Lower leg skin (tissue), 4 donors: ENCODE measurements at regions not wholly inside any gene's neighbourhood (a gene's known extent, or its start where the extent isn't known, plus 50 kb on each side); places are given as distances from the start of the nearest gene placed in this dataset.

Experiments used
- DNase-seq, 2 donors: peaks; one replicate each; pipeline ENCODE4 v3.0.0-alpha.2; 2019; ENCODE audit warnings: low spot score in 2 of 2
- H3K4me3 ChIP-seq: fragments of 200-600 bp; sonication (generic); 2 replicates; pipeline ENCODE4 v1.5.1; 2017; ENCODE audit warnings: mild to moderate bottlenecking, low read depth; ENCODE audit not compliant: poor library complexity, severe bottlenecking
- CTCF ChIP-seq, 3 donors: fragments of 450-650 bp; IDR thresholded peaks; one replicate each; pipeline ENCODE4 v1.5.1; 2016; ENCODE audit warnings: antibody characterized with exemption in 3 of 3, mild to moderate bottlenecking in 3 of 3, moderate library complexity in 2 of 3
- POLR2A ChIP-seq, 2 donors: fragments of 450-650 bp; IDR thresholded peaks; one replicate each; pipeline ENCODE4 v1.6.1; 2016 to 2017; ENCODE audit warnings: antibody characterized with exemption in 2 of 2, mild to moderate bottlenecking in 1 of 2, moderate library complexity in 1 of 2
- WGBS, 2 donors: methylation state at CpG; one replicate each; pipeline ENCODE4 v1.1.5; 2018; 5-methylcytosine and 5-hydroxymethylcytosine counted together
- intact Hi-C: fragments of 100-400 bp; cut with DNase I; formaldehyde crosslinking; loops from one replicate; pipeline ENCODE4 v1.15.0; 2023; ENCODE audit warnings: low total_unique reads

GRCh38 chr14:66109426-66109825 is 376.7 kb upstream of the CCDC196 start:
- no peak overlapping the region for H3K4me3 ChIP-seq
- TF ChIP-seq POLR2A (IDR thresholded peaks at IDR 0.05) (no peak), CTCF (IDR thresholded peaks at IDR 0.05) (no peak)
- intact Hi-C loops: no loop called here
- 94 to 100% methylated on average over 1 of the region's 1 CpG for WGBS, 2 donors
- DNase-seq: no peak

GRCh38 chr14:66111891-66112290 is 374.3 kb upstream of the CCDC196 start:
- DNase-seq: no peak
- no peak overlapping the region for H3K4me3 ChIP-seq
- WGBS, 2 donors: 57 to 72% methylated on average over 6 of the region's 6 CpGs
- no peak for TF ChIP-seq POLR2A (IDR thresholded peaks at IDR 0.05)
- no peak for TF ChIP-seq CTCF (IDR thresholded peaks at IDR 0.05)
- intact Hi-C loops: no loop called here

- 74 to 83% methylated on average over 3 of the region's 3 CpGs for WGBS, 2 donors
- intact Hi-C loops: no loop called here
- no peak overlapping the region for H3K4me3 ChIP-seq
- no peak for DNase-seq
- TF ChIP-seq CTCF (IDR thresholded peaks at IDR 0.05) (no peak), POLR2A (IDR thresholded peaks at IDR 0.05) (no peak)
Observed at GRCh38 chr14:66114071-66114470, 372.1 kb upstream of the CCDC196 start.

GRCh38 chr14:66115740-66116502 is 370.2 kb upstream of the CCDC196 start:
- H3K4me3 ChIP-seq: no peak overlapping the region
- DNase-seq: no peak
- TF ChIP-seq CTCF (IDR thresholded peaks at IDR 0.05): no peak
- TF ChIP-seq POLR2A (IDR thresholded peaks at IDR 0.05): no peak
- WGBS, 2 donors: 89 to 90% methylated on average over 8 of the region's 8 CpGs
- intact Hi-C loops: no loop called here

- H3K4me3 ChIP-seq: no peak overlapping the region
- no peak for DNase-seq
- intact Hi-C loops: no loop called here
- 85 to 86% methylated on average over 4 of the region's 4 CpGs for WGBS, 2 donors
- TF ChIP-seq POLR2A (IDR thresholded peaks at IDR 0.05) (no peak), CTCF (IDR thresholded peaks at IDR 0.05) (no peak)
Observed at GRCh38 chr14:66116732-66117131, 369.4 kb upstream of the CCDC196 start.

- no peak for DNase-seq
- TF ChIP-seq CTCF (IDR thresholded peaks at IDR 0.05) (no peak), POLR2A (IDR thresholded peaks at IDR 0.05) (no peak)
- intact Hi-C loops: no loop called here
- no peak overlapping the region for H3K4me3 ChIP-seq
- WGBS, 2 donors: 49 to 51% methylated on average over 3 of the region's 3 CpGs
Observed at GRCh38 chr14:66117600-66117999, 368.6 kb upstream of the CCDC196 start.
